Vagina (tissue), 2 donors: ENCODE measurements at regions not wholly inside any gene's neighbourhood (a gene's known extent, or its start where the extent isn't known, plus 50 kb on each side); places are given as distances from the start of the nearest gene placed in this dataset.

Experiments
- CTCF ChIP-seq, 3 experiments: fragments of 450-650 bp in 2 of 3; fragments of 200-600 bp in 1 of 3; sonication (generic) in 1 of 3; IDR thresholded peaks; one replicate each; pipeline ENCODE4 v1.5.1; 2017 to 2019; ENCODE audit warnings: antibody characterized with exemption in 3 of 3, mild to moderate bottlenecking in 2 of 3, moderate library complexity in 2 of 3
- POLR2A ChIP-seq, 2 donors: fragments of 450-650 bp; IDR thresholded peaks; one replicate each; pipeline ENCODE4 v1.6.1; 2017; ENCODE audit warnings: antibody characterized with exemption in 2 of 2, mild to moderate bottlenecking in 2 of 2, moderate library complexity in 2 of 2
- POLR2AphosphoS5 ChIP-seq, 2 donors: sonication (generic); formaldehyde crosslinking; IDR thresholded peaks; one replicate each; pipeline ENCODE4 v1.9.0; 2017; ENCODE audit warnings: antibody characterized with exemption in 2 of 2, mild to moderate bottlenecking in 2 of 2, low read depth in 1 of 2; ENCODE audit not compliant: insufficient read depth in 1 of 2

DNA sequence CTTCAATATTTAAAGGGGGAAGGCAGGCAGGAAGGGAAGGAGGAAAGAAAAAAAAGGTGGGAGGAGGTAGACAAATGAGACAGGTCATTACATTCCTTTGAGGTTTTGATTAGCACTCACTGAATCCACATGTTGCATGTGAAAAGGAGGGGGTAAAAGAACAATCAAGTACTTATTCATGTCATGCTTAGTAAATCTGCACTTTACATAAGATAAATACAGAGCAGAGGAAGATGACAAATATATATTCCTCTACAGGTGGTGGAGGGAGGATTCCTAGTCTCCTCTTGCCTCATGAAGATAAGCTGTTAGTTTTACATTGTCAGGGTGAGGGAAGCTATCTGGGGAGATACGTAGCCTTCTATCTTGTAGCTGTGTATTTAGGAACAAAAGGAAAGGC lies 1645.4 kb upstream of the SPRY2 start:
- TF ChIP-seq POLR2AphosphoS5 (IDR thresholded peaks at IDR 0.05; ENCODE audit: insufficient read depth in 1 of 2, low read depth in 1 of 2): no peak
- no peak for TF ChIP-seq CTCF (IDR thresholded peaks at IDR 0.05)
- no peak for TF ChIP-seq POLR2A (IDR thresholded peaks at IDR 0.05)
